ENCODE measurements at regions not wholly inside any gene's neighbourhood (a gene's known extent, or its start where the extent isn't known, plus 50 kb on each side); places are given as distances from the start of the nearest gene placed in this dataset.

GRCh38 chr4:112836895-112837294 lies 200.0 kb downstream of the LARP7 start:
- TF ChIP-seq CTCF (optimal IDR thresholded peaks at IDR 0.05 in 1 of 3, IDR thresholded peaks at IDR 0.05 in 1 of 3, conservative IDR thresholded peaks at IDR 0.05 in 1 of 3; ENCODE audit: extremely low read depth in 1 of 3, insufficient read depth in 2 of 3, low read length in 3 of 3): no peak
- TF ChIP-seq EZH2 (IDR thresholded peaks at IDR 0.05; ENCODE audit: low read length): no peak

Data from keratinocyte (primary cell).